H7 (cell line): ENCODE measurements at regions not wholly inside any gene's neighbourhood (a gene's known extent, or its start where the extent isn't known, plus 50 kb on each side); places are given as distances from the start of the nearest gene placed in this dataset.
"Not testable (repeated sequence)": the region's sequence is repeated elsewhere in the genome, so short reads cannot be mapped to it uniquely, and the experiment has no call there.

Source experiments
- DNase-seq: peaks from one replicate; pipeline ENCODE4 v3.0.0; 2012
- H3K27me3 ChIP-seq: 2 replicates; pipeline ENCODE4 v1.6.0; 2011; ENCODE audit warnings: mild to moderate bottlenecking, low read length; ENCODE audit not compliant: control insufficient read depth, insufficient read depth
- H3K36me3 ChIP-seq: replicated peaks from 2 replicates; pipeline ENCODE4 v1.5.1; 2011; ENCODE audit warnings: low read length; ENCODE audit not compliant: control insufficient read depth, insufficient read depth
- H3K4me3 ChIP-seq: 2 replicates; pipeline ENCODE4 v1.5.1; 2011; ENCODE audit warnings: low read depth, mild to moderate bottlenecking, control low read depth, low read length, moderate library complexity; ENCODE audit not compliant: insufficient read depth

DNA sequence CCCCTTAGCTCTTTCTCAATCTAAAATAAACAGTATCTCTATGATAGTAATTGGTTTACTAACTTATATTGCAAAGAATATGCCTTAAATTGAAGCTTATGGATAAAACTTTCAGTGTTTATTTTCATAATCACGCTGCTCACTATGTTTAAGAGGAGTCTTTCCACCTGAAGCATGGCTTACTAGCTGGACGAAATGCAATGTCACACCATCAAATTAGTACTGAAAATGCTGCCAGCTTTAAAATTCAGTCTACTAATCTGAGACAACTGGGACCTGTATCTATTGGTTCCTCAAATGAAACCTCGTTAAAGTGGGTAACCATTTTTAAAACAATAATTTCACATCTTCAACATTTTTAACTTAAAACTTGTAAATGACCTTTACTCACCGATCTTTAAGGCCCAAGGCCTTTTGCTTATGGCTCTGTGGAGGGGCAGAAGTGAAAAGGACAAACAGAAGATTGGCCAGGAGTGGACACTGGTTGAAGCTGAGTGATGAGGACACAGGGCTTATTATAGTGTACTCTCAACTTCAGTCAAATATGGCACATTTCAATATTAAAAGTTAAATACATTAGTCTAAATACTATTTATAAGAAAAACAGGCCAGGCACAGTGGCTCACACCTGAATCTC is 212.8 kb upstream of the WSB1 start:
- H3K36me3 ChIP-seq = no peaks in the 10 kb centered on the region
- DNase-seq = no peak
- no peak overlapping the region for H3K4me3 ChIP-seq
- no peaks in the 10 kb centered on the region for H3K27me3 ChIP-seq

DNA sequence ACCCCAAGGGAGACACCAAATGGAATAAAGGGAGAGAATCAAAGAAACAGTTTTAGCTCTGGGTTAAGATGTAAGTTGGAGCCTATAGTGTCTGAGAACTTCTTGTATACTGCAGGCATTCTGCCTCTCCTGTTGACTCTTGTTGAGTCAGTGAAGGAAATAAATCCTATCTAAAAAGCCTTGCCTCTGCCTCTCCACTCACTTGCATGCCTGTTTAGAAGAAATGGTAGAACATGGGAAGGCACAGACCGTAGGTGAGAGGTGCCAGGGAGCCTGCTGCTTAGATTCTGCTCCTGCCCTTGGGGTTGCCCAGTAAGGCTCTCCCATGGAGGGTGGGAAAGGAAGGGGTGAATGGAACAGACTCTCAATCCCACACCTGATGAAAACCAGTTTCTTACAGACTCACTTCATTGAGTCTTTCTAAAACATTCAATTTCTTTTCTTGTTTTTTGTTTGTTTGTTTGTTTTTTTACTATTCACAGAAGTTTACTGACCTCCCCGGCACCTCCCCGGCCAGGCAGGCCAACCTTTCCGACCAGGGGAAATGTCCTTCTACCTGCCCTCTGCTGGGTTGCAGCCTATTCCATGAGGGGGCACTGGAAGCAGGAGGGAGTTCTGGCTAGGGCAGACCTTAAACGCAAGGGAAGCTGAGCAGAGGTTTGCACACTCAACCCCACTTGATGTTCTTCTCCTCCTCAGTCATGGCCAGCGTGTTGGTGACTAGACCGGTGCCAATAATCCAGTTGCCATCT is 211.7 kb upstream of the WSB1 start:
- no peaks in the 10 kb centered on the region for H3K27me3 ChIP-seq
- no peak for DNase-seq
- H3K36me3 ChIP-seq = no peaks in the 10 kb centered on the region
- H3K4me3 ChIP-seq = no peak overlapping the region

DNA sequence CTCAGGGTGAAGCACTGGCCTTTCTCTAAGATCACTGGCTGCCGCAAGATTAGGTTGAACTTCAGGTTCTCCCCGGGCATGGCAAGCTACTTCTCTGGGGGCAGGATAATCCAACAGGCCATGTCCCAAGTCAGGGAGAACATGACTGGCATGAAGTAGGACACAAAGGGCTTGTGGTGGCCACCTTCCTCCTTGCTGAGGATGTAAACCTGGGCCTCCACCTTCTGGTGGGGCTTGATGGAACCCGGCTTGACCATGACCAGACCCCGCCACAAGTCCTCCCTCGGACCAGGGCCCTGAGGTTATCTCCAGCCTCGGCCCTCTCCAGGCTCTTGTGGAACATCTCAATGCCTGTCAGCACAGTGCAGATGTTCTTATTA is 211.1 kb upstream of the WSB1 start:
- H3K36me3 ChIP-seq = no peaks in the 10 kb centered on the region
- H3K4me3 ChIP-seq = no peak overlapping the region
- no peak for DNase-seq
- no peaks in the 10 kb centered on the region for H3K27me3 ChIP-seq

DNA sequence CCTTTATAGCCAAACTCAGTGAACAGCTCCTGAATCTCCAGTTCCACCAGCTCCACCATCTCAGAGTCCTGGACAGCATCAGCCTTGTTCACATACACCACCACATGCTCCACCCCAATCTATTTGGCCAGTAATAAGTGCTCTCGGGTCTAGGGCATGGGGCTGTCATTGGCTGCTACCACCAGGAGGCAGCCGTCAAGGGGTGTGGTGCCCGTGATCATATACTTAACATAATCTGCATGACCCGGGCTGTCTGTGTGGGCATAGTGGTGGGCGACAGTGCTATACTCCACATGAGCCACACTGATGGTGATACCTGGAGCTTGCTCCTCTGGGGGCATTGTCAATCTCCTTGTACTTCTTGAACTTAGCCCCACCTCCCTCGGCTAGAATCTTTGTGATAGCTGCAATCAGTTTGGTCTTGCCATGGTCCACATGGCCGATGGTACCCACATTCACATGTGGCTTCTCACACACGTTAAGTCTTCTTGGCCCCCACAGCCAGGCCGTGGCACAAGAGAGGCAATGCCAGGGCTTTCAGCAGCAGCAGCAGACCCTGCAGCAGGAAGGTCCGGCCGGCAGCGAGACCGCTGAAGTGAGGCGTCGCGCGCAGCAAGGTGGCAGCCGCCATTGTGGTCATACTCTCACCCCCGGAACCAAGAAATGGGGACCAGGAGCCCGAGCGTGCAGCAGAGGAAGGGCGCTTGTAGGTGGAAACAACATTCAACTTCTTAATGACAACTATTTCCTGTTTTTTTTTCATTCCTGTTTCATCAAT is 210.3 kb upstream of the WSB1 start:
- Histone ChIP-seq H3K27me3 (no peaks in the 10 kb centered on the region), H3K4me3 (no peak overlapping the region), H3K36me3 (no peaks in the 10 kb centered on the region)
- no peak for DNase-seq

DNA sequence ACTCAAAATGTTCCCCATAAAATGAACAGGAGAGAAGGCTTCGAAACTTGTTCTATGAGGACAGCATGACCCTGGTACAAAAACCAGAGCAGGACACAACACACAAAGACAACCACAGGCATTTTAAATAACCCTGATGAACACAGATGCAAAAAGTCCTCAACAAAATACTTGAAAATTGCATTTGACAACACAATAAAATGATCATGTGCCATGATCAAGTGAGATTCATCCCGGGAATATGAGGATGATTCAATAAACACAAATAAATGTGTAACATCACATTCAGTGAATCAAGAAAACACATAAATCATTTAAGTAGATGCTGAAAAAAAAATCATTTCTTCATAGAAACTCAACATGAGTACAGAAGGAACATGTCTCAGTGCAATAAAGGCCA is 208.4 kb upstream of the WSB1 start:
- no peaks in the 10 kb centered on the region for H3K27me3 ChIP-seq
- no peaks in the 10 kb centered on the region for H3K36me3 ChIP-seq
- no peak overlapping the region for H3K4me3 ChIP-seq
- DNase-seq = no peak

DNA sequence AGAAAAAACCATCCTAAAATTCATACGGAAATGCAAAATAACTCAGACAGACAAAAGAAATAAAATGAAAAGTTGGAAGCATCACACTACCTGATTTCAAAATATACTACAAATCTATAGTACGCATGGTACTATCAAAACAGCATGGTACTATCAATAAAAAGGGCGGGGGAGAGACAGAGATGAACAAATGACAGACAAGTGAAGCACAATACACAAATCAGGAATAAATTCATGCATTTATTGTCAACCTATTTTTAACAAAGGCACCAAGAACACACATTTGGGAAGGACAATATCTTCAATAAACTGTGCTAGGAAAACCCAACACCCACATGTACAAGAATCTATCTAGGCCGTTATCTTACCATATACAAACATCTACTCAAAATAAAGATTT is 207.4 kb upstream of the WSB1 start:
- no peak for DNase-seq
- Histone ChIP-seq H3K4me3 (no peak overlapping the region), H3K36me3 (no peaks in the 10 kb centered on the region), H3K27me3 (no peaks in the 10 kb centered on the region)

GRCh38 chr17:27087935-27088766 is 205.8 kb upstream of the WSB1 start:
- H3K27me3 ChIP-seq = no peaks in the 10 kb centered on the region
- no peak overlapping the region for H3K4me3 ChIP-seq

GRCh38 chr17:27088767-27089078 is 205.2 kb upstream of the WSB1 start:
- H3K4me3 ChIP-seq = no peak overlapping the region
- no peaks in the 10 kb centered on the region for H3K27me3 ChIP-seq
- H3K36me3 ChIP-seq = no peaks in the 10 kb centered on the region
- DNase-seq = no peak

More at GRCh38 chr17:27087935-27088766, 205.8 kb upstream of the WSB1 start:
- no peak for DNase-seq
- no peaks in the 10 kb centered on the region for H3K36me3 ChIP-seq

- H3K36me3 ChIP-seq, DNase-seq, H3K27me3 ChIP-seq, H3K4me3 ChIP-seq: not testable (repeated sequence)
Measured at GRCh38 chr17:27089079-27089928, 204.6 kb upstream of the WSB1 start.

DNA sequence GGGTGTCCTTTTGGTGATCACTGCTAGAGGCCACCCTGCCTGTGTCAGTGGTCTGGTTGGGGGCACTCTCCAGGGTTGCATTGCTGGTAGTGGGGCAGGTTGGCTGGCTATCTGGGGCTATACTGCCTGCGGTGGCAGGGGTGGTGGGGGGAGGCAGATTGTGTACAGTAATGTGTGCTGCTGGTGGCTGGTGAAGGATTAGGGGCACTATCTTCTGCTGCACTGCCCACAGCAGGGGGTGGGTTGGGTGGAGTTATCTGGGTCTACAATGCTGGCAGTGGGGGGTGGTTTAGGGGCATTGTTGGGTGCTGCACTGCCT is 204.0 kb upstream of the WSB1 start:
- no peak for DNase-seq

DNA sequence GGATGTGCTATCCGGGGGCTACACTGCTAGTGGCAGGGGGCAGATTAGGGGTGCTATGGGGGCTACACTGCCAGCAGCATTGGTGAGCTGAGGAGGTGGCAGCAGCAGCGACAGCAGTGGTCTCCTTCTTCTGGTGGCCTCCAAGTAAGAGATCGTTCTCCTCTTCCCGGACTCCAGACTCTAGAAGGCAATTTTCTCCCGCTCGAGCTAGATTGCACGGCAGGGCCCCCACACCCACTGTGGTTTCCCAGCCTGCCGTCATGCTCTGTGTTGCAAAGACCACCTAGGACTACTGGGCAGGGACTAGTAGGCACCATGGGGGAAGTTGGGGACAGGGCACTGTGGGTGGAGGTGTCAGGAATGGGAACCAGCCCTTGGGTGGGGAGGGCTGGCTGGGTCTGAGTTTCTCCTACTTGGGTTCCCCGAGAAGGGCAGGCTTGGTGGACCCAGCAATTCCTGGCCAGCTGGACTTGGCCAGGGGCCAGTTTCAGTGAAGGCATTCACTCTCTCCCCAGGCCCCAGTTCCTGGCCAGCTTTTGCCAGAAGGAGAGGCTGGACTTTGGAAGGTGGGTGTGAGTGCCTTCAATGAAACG is 203.4 kb upstream of the WSB1 start:
- H3K36me3 ChIP-seq, DNase-seq, H3K27me3 ChIP-seq, H3K4me3 ChIP-seq: not testable (repeated sequence)

More for the DNA sequence above, 204.0 kb upstream of the WSB1 start:
- H3K36me3 ChIP-seq = no peaks in the 10 kb centered on the region
- H3K4me3 ChIP-seq = no peak overlapping the region
- no peaks in the 10 kb centered on the region for H3K27me3 ChIP-seq

- Histone ChIP-seq H3K4me3 (no peak overlapping the region), H3K36me3 (no peaks in the 10 kb centered on the region), H3K27me3 (no peaks in the 10 kb centered on the region)
- no peak for DNase-seq
Measured at GRCh38 chr17:27091043-27091497, 202.8 kb upstream of the WSB1 start.

DNA sequence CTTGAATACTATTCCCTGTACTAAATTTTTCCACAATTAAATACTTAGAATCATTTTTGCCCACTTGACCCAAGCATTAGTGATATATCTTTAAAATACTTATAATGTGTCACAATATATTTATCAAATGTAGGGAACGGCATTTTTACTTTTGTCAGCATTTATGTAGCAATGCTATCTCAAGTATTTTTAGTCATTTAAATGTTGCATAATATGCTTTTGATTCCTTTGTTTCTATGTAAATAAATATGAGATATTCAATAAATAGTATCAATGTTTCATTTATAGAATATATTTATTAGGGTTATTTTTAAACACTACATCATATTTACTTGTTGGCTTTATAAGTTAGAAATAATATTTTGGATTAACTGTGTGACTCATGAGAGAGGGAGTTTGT is 199.7 kb upstream of the WSB1 start:
- not testable (repeated sequence) for H3K27me3 ChIP-seq, H3K4me3 ChIP-seq, H3K36me3 ChIP-seq, DNase-seq
